SK-N-SH treated with all-trans-retinoic acid at 6 μM for 48 hours (cell line): ENCODE measurements at regions not wholly inside any gene's neighbourhood (a gene's known extent, or its start where the extent isn't known, plus 50 kb on each side); places are given as distances from the start of the nearest gene placed in this dataset.

Source experiments
- ATAC-seq: fragments of 200-7000 bp; cut with Tn5 transposase; 3 replicates; pipeline ENCODE4 v1.9.1; 2020; ENCODE audit warnings: mild to moderate bottlenecking, moderate library complexity
- ARNTL ChIP-seq: fragments of 450-650 bp; formaldehyde crosslinking; IDR thresholded peaks from 2 replicates; pipeline ENCODE4 v1.5.0; 2020; ENCODE audit warnings: low read depth, mild to moderate bottlenecking, moderate library complexity, borderline replicate concordance
- BACH2 ChIP-seq: fragments of 250-450 bp; sonication (Bioruptor Pico); IDR thresholded peaks from 2 replicates; pipeline ENCODE4 v1.9.0; 2021; ENCODE audit warnings: mild to moderate bottlenecking, borderline replicate concordance
- CREB5 ChIP-seq: fragments of 250-450 bp; sonication (Bioruptor Pico); IDR thresholded peaks from 2 replicates; pipeline ENCODE4 v1.5.1; 2020; ENCODE audit warnings: low read depth, mild to moderate bottlenecking, moderate library complexity
- CSDC2 ChIP-seq: fragments of 250-450 bp; sonication (Bioruptor Pico); IDR thresholded peaks from 2 replicates; pipeline ENCODE4 v1.5.0; 2020; ENCODE audit warnings: mild to moderate bottlenecking, moderate library complexity
- CSRNP3 ChIP-seq: fragments of 250-450 bp; sonication (Bioruptor Pico); IDR thresholded peaks from 2 replicates; pipeline ENCODE4 v1.5.1; 2021; ENCODE audit warnings: mild to moderate bottlenecking, moderate library complexity
- GLIS3 ChIP-seq: fragments of 250-450 bp; sonication (Bioruptor Pico); IDR thresholded peaks from 2 replicates; pipeline ENCODE4 v1.5.0; 2020; ENCODE audit warnings: mild to moderate bottlenecking, moderate library complexity
- ISL1 ChIP-seq: fragments of 250-450 bp; sonication (Bioruptor Pico); IDR thresholded peaks from 2 replicates; pipeline ENCODE4 v2.1.2; 2022; ENCODE audit warnings: mild to moderate bottlenecking, moderate library complexity
- OSR1 ChIP-seq: fragments of 250-450 bp; sonication (Bioruptor Pico); IDR thresholded peaks from 2 replicates; pipeline ENCODE4 v1.8.0; 2022; ENCODE audit warnings: moderate library complexity, mild to moderate bottlenecking, inconsistent platforms
- PATZ1 ChIP-seq: fragments of 250-450 bp; sonication (Bioruptor Pico); IDR thresholded peaks from 2 replicates; pipeline ENCODE4 v1.8.0; 2020; ENCODE audit warnings: mild to moderate bottlenecking, moderate library complexity, borderline replicate concordance
- POU6F1 ChIP-seq: fragments of 250-450 bp; sonication (Bioruptor Pico); IDR thresholded peaks from 2 replicates; pipeline ENCODE4 v1.8.0; 2021; ENCODE audit warnings: low read depth, mild to moderate bottlenecking, moderate library complexity, borderline replicate concordance
- PPARA ChIP-seq: fragments of 250-450 bp; sonication (Bioruptor Pico); IDR thresholded peaks from 2 replicates; pipeline ENCODE4 v1.5.0; 2020; ENCODE audit warnings: mild to moderate bottlenecking, borderline replicate concordance
- RARB ChIP-seq: fragments of 250-450 bp; sonication (Bioruptor Pico); IDR thresholded peaks from 2 replicates; pipeline ENCODE4 v1.8.0; 2021; ENCODE audit warnings: mild to moderate bottlenecking, moderate library complexity
- TOX ChIP-seq: fragments of 250-450 bp; sonication (Bioruptor Pico); IDR thresholded peaks from 2 replicates; pipeline ENCODE4 v1.8.0; 2021; ENCODE audit warnings: mild to moderate bottlenecking, moderate library complexity, borderline replicate concordance
- TSHZ2 ChIP-seq: fragments of 250-450 bp; sonication (Bioruptor Pico); IDR thresholded peaks from 2 replicates; pipeline ENCODE4 v1.5.0; 2020; ENCODE audit warnings: mild to moderate bottlenecking, moderate library complexity
- ZC3H10 ChIP-seq: fragments of 250-450 bp; sonication (Bioruptor Pico); IDR thresholded peaks from 2 replicates; pipeline ENCODE4 v1.5.1; 2021; ENCODE audit warnings: mild to moderate bottlenecking, moderate library complexity
- ZFP3 ChIP-seq: fragments of 250-450 bp; sonication (Bioruptor Pico); IDR thresholded peaks from 2 replicates; pipeline ENCODE4 v1.5.0; 2020; ENCODE audit warnings: mild to moderate bottlenecking, moderate library complexity
- ZFP30 ChIP-seq: fragments of 450-650 bp; formaldehyde crosslinking; IDR thresholded peaks from 2 replicates; pipeline ENCODE4 v1.5.0; 2022; ENCODE audit warnings: mild to moderate bottlenecking, moderate library complexity
- ZNF565 ChIP-seq: fragments of 450-650 bp; formaldehyde crosslinking; conservative IDR thresholded peaks from 2 replicates; pipeline ENCODE4 v1.5.0; 2020; ENCODE audit warnings: low read depth, mild to moderate bottlenecking, moderate library complexity
- ZNF70 ChIP-seq: fragments of 450-650 bp; formaldehyde crosslinking; IDR thresholded peaks from 2 replicates; pipeline ENCODE4 v1.5.0; 2020; ENCODE audit warnings: mild to moderate bottlenecking, moderate library complexity
- ZNF8 ChIP-seq: fragments of 450-650 bp; formaldehyde crosslinking; IDR thresholded peaks from 2 replicates; pipeline ENCODE4 v1.5.0; 2020; ENCODE audit warnings: mild to moderate bottlenecking, moderate library complexity

GRCh38 chr17:34527908-34528470 is 51.4 kb upstream of the TMEM132E start:
- TF ChIP-seq ARNTL (CRISPR knock-in tag): no peak
- no peak for TF ChIP-seq CSDC2 (CRISPR knock-in tag)
- TF ChIP-seq ZFP30: no peak
- no peak for TF ChIP-seq PATZ1 (CRISPR knock-in tag)
- TF ChIP-seq OSR1: no peak
- TF ChIP-seq RARB (CRISPR knock-in tag): no peak
- TF ChIP-seq ZFP3 (CRISPR knock-in tag): no peak
- TF ChIP-seq PPARA (CRISPR knock-in tag): no peak
- no peak for TF ChIP-seq TSHZ2 (CRISPR knock-in tag)
- TF ChIP-seq POU6F1 (CRISPR knock-in tag): no peak
- no peak for TF ChIP-seq ISL1 (CRISPR knock-in tag)
- TF ChIP-seq ZNF70: no peak
- no peak for TF ChIP-seq CSRNP3 (CRISPR knock-in tag)
- TF ChIP-seq GLIS3 (CRISPR knock-in tag): no peak
- no peak for TF ChIP-seq ZNF8 (CRISPR knock-in tag)
- no peak for TF ChIP-seq ZC3H10 (CRISPR knock-in tag)
- no peak for TF ChIP-seq TOX
- no peak for TF ChIP-seq CREB5 (CRISPR knock-in tag)
- no peak for TF ChIP-seq ZNF565 (CRISPR knock-in tag)
- TF ChIP-seq BACH2 (CRISPR knock-in tag): no peak
- TF ChIP-seq, all 23 proteins: peak for 0
- ATAC-seq: peak; percentile 41; the same call in 1 of the 3 replicates

GRCh38 chr17:34527136-34527907 is 52.1 kb upstream of the TMEM132E start:
- ATAC-seq: no peak; the same call in 2 of the 3 replicates
- TF ChIP-seq ZFP30 (no peak), RARB (CRISPR knock-in tag) (no peak), GLIS3 (CRISPR knock-in tag) (no peak), CREB5 (CRISPR knock-in tag) (no peak), ZNF565 (CRISPR knock-in tag) (no peak), PPARA (CRISPR knock-in tag) (no peak)
